GM12878 (cell line): ENCODE measurements at regions not wholly inside any gene's neighbourhood (a gene's known extent, or its start where the extent isn't known, plus 50 kb on each side); places are given as distances from the start of the nearest gene placed in this dataset.

ENCODE experiments used
- ATAC-seq: fragments of 200-7000 bp; cut with Tn5 transposase; 3 replicates; pipeline ENCODE4 v1.9.1; 2020; ENCODE audit warnings: mild to moderate bottlenecking, moderate library complexity
- BruUV-seq: library from RNA; stranded (reverse); fragments of 400-500 nt; replicated peaks from 2 replicates; lab custom pipeline; 2021; lab: Mats Ljungman, UMichigan
- CTCF ChIA-PET: fragments of 300-600 bp; sonication (Branson Sonifier 250); formaldehyde crosslinking; extraction: SDS; loops from one replicate; lab custom pipeline; 2021; ENCODE audit warnings: inconsistent platforms; lab: Yijun Ruan, JAX
- POLR2A ChIA-PET: fragments of 350-600 bp; formaldehyde crosslinking; extraction: SDS; loops from one replicate; lab custom pipeline; 2021; ENCODE audit warnings: inconsistent platforms; lab: Charles Lee
- RAD21 ChIA-PET: fragments of 300-600 bp; sonication (Branson Sonifier 250); formaldehyde crosslinking; loops from one replicate; lab custom pipeline; 2023; ENCODE audit warnings: antibody characterized with exemption; ENCODE audit not compliant: unreplicated experiment; lab: Charles Lee
- SMC1A ChIA-PET: fragments of 300-600 bp; sonication (Branson Sonifier 250); formaldehyde crosslinking; loops from one replicate; lab custom pipeline; 2023; ENCODE audit not compliant: unreplicated experiment, uncharacterized antibody; lab: Charles Lee
- DNase-seq: peaks from one replicate; pipeline ENCODE4 v3.0.0-alpha.2; 2011; ENCODE audit warnings: low read depth, low spot score
- FAIRE-seq: peaks from 3 replicates; lab custom pipeline; 2011; peaks lifted over from hg19 to GRCh38; lab: Jason Lieb, UNC
- H2AFZ ChIP-seq: 2 replicates; pipeline ENCODE4 v1.6.0; 2011; ENCODE audit warnings: low read depth, low read length, control low read depth; ENCODE audit not compliant: control insufficient read depth
- H3K27ac ChIP-seq: 2 replicates; pipeline ENCODE4 v1.5.1; 2011; ENCODE audit warnings: control low read depth; ENCODE audit not compliant: control insufficient read depth, insufficient read depth
- H3K27me3 ChIP-seq, 2 experiments: replicated peaks in 1 of 2; 2 replicates each; pipeline versions ENCODE4 v1.6.0 to v1.6.1; 2011; ENCODE audit warnings: low read length in 1 of 2; ENCODE audit not compliant: control insufficient read depth in 2 of 2, insufficient read depth in 2 of 2
- H3K36me3 ChIP-seq, 2 experiments: 2 replicates each; pipeline ENCODE4 v1.5.1; 2011; ENCODE audit warnings: low read length in 1 of 2; ENCODE audit not compliant: control insufficient read depth in 2 of 2, insufficient read depth in 2 of 2
- H3K4me1 ChIP-seq: 2 replicates; pipeline ENCODE4 v1.6.1; 2011; ENCODE audit warnings: mild to moderate bottlenecking, low read length, moderate library complexity, mixed read lengths; ENCODE audit not compliant: control insufficient read depth, insufficient read depth
- H3K4me2 ChIP-seq: 2 replicates; pipeline ENCODE4 v1.6.0; 2011; ENCODE audit warnings: control low read depth; ENCODE audit not compliant: control insufficient read depth, insufficient read depth
- H3K4me3 ChIP-seq: fragments of 200-600 bp; sonication (generic); 2 replicates; pipeline ENCODE4 v1.5.1; 2016
- H3K79me2 ChIP-seq: 2 replicates; pipeline ENCODE4 v1.6.0; 2011; ENCODE audit warnings: low read length; ENCODE audit not compliant: control insufficient read depth, insufficient read depth
- H3K9ac ChIP-seq: 2 replicates; pipeline ENCODE4 v1.8.0; 2011; ENCODE audit warnings: low read length, control low read depth, mixed read lengths; ENCODE audit not compliant: control insufficient read depth, insufficient read depth
- H3K9me3 ChIP-seq: replicated peaks from 3 replicates; pipeline ENCODE4 v1.5.1; 2011; ENCODE audit warnings: mild to moderate bottlenecking, low read length; ENCODE audit not compliant: control insufficient read depth, insufficient read depth
- H4K20me1 ChIP-seq: 2 replicates; pipeline ENCODE4 v1.6.0; 2011; ENCODE audit not compliant: control insufficient read depth, insufficient read depth
- BACH1 ChIP-seq: fragments of 450-650 bp; IDR thresholded peaks from 2 replicates; pipeline ENCODE4 v1.6.1; 2017; ENCODE audit warnings: mild to moderate bottlenecking, borderline replicate concordance
- BCL11A ChIP-seq: IDR thresholded peaks from 2 replicates; pipeline ENCODE4 v1.6.1; 2011; ENCODE audit warnings: low read depth, low read length
- EP300 ChIP-seq, 2 experiments: fragments of 150-350 bp in 1 of 2; IDR thresholded peaks; 2 replicates each; pipeline ENCODE4 v1.6.1; 2011 to 2012; ENCODE audit warnings: low read depth in 2 of 2, low read length in 2 of 2, borderline replicate concordance in 1 of 2, improper control_type of control experiment in 1 of 2, inconsistent platforms in 1 of 2; ENCODE audit not compliant: control insufficient read depth in 1 of 2
- FOXM1 ChIP-seq: IDR thresholded peaks from 2 replicates; pipeline ENCODE4 v1.6.1; 2012; ENCODE audit warnings: low read depth, mild to moderate bottlenecking, inconsistent platforms, low read length, moderate library complexity
- GABPA ChIP-seq: IDR thresholded peaks from 2 replicates; pipeline ENCODE4 v1.6.1; 2014; ENCODE audit warnings: antibody characterized with exemption, low read depth, mild to moderate bottlenecking, inconsistent platforms
- HCFC1 ChIP-seq: fragments of 150-350 bp; IDR thresholded peaks from 2 replicates; pipeline ENCODE4 v1.6.1; 2014; ENCODE audit warnings: low read length
- HDAC6 ChIP-seq: fragments of 200-600 bp; sonication (generic); IDR thresholded peaks from one replicate; pipeline ENCODE4 v1.8.0; 2017; ENCODE audit warnings: antibody characterized with exemption; ENCODE audit not compliant: unreplicated experiment
- JUNB ChIP-seq: IDR thresholded peaks from 2 replicates; pipeline ENCODE4 v1.6.1; 2016; ENCODE audit warnings: antibody characterized with exemption, mild to moderate bottlenecking
- KDM1A ChIP-seq: fragments of 200-600 bp; sonication (generic); IDR thresholded peaks from 2 replicates; pipeline ENCODE4 v1.6.1; 2016; ENCODE audit warnings: borderline replicate concordance
- NFYA ChIP-seq: IDR thresholded peaks from 2 replicates; pipeline ENCODE4 v1.6.1; 2011; ENCODE audit warnings: low read depth, mild to moderate bottlenecking, low read length, improper control_type of control experiment, borderline replicate concordance
- NR2C2 ChIP-seq: IDR thresholded peaks from 2 replicates; pipeline ENCODE4 v1.6.1; 2011; ENCODE audit warnings: borderline replicate concordance, low read depth; ENCODE audit not compliant: control insufficient read depth, insufficient read length
- NR2F1 ChIP-seq: fragments of 450-650 bp; conservative IDR thresholded peaks from 2 replicates; pipeline ENCODE4 v1.6.1; 2017; ENCODE audit warnings: mild to moderate bottlenecking
- POU2F2 ChIP-seq: IDR thresholded peaks from 3 replicates; pipeline ENCODE4 v1.6.1; 2011; ENCODE audit warnings: low read depth, mild to moderate bottlenecking, low read length, borderline replicate concordance
- SIX5 ChIP-seq: IDR thresholded peaks from 2 replicates; pipeline ENCODE4 v1.6.1; 2011; ENCODE audit warnings: mild to moderate bottlenecking, low read depth, low read length, moderate library complexity; ENCODE audit not compliant: severe bottlenecking
- SUPT20H ChIP-seq: IDR thresholded peaks from 2 replicates; pipeline ENCODE4 v1.6.1; 2011; ENCODE audit warnings: low read depth, mild to moderate bottlenecking, low read length, moderate library complexity, borderline replicate concordance; ENCODE audit not compliant: control insufficient read depth
- TAF1 ChIP-seq: IDR thresholded peaks from 2 replicates; pipeline ENCODE4 v1.6.1; 2011; ENCODE audit warnings: mild to moderate bottlenecking, low read depth, low read length, borderline replicate concordance
- TARDBP ChIP-seq: IDR thresholded peaks from 2 replicates; pipeline ENCODE4 v1.6.1; 2016; ENCODE audit warnings: borderline replicate concordance
- YBX1 ChIP-seq: fragments of 450-650 bp; IDR thresholded peaks from 2 replicates; pipeline ENCODE4 v1.6.1; 2016; ENCODE audit warnings: antibody characterized with exemption
- WGBS: methylation state at CpG from one replicate; pipeline ENCODE4 v1.1.6; 2016; ENCODE audit warnings: low lambda C conversion rate; ENCODE audit not compliant: insufficient replicate concordance, insufficient coverage; ENCODE audit errors: missing lambda C conversion rate; 5-methylcytosine and 5-hydroxymethylcytosine counted together
- in situ Hi-C: fragments of 300-500 bp; cut with MboI; formaldehyde crosslinking; loops from 9 replicates; pipeline ENCODE4 v1.14.3; 2018; ENCODE audit warnings: mixed read lengths
- intact Hi-C: fragments of 100-400 bp; cut with micrococcal nuclease; formaldehyde crosslinking; loops from one replicate; pipeline ENCODE4 v1.14.2; 2022; ENCODE audit not compliant: unreplicated experiment
- TF ChIP-seq, protein P1 (sequence below): IDR thresholded peaks from 2 replicates; pipeline ENCODE4 v1.6.1; 2012; ENCODE audit warnings: low read length, inconsistent platforms
- TF ChIP-seq, protein P2 (sequence below): IDR thresholded peaks from 2 replicates; pipeline ENCODE4 v1.6.1; 2012; ENCODE audit warnings: low read depth, low read length, improper control_type of control experiment

DNA sequence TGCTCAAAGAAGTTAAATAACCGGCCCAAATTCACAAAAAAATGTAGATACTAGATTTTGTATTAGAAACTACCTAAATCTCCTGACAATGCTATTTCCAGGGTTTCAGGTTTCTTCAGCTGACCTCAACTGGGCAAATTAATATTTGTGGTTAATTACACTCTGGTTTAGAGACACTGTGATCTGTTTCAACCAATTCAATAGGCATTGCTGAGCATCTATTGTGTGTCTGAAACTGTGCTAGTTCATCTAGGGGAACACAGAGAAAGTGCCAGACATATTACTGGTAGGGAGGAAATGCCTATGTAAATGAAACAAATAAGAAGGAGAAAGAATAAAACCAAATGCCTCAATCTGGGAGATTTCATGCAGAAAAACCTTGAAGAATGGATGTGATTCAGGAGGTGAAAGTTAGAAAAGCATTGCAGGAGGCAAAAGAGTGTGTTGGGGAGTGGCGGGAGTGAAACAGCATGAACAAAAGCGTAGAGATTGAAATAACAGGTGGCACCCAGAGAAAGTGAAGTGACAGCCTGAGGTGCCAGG is 51.3 kb upstream of the IVNS1ABP start:
- Histone ChIP-seq H3K36me3 (no peaks in the 10 kb centered on the region), H3K27ac (no peak overlapping the region), H3K27me3 (no peaks in the 10 kb centered on the region), H4K20me1 (no peaks in the 10 kb centered on the region), H2AFZ (no peak overlapping the region), H3K79me2 (no peaks in the 10 kb centered on the region), H3K4me2 (no peak overlapping the region), H3K9ac (no peak overlapping the region), H3K9me3 (no peaks in the 10 kb centered on the region; the same call in 1 of the 3 replicates), H3K4me3 (no peak overlapping the region), H3K4me1 (peaks cover 3% of the 10 kb centered on the region)
- no peak for DNase-seq
- intact Hi-C loops (loop anchor here (5.0 kb wide), 1 partner anchor 51 kb away; the partner anchor contains the start of gene IVNS1ABP), in situ Hi-C loops (no loop called here)
- ATAC-seq = peak; percentile 82
- no TSS peak for BruUV-seq
- 83% methylated on average over 3 of the region's 3 CpGs for WGBS
- ChIA-PET POLR2A (no interaction called here), CTCF (interaction anchor here (1.1 kb wide), 1 partner anchor 17 kb away, joined by 3 read pairs; no protein-coding TSS in a partner anchor), RAD21 (no interaction called here), SMC1A (interaction anchor here (0.8 to 1.4 kb wide), 2 partner anchors 50 to 187 kb away, joined by 3 to 6 read pairs; no protein-coding TSS in a partner anchor)
- peak; percentile 13 for FAIRE-seq
- TF ChIP-seq KDM1A = no peak
- TF ChIP-seq HCFC1 = no peak
- no peak for TF ChIP-seq HDAC6
- no peak for TF ChIP-seq JUNB
- TF ChIP-seq GABPA = no peak
- TF ChIP-seq POU2F2 = no peak
- no peak for TF ChIP-seq BACH1
- no peak for TF ChIP-seq NFYA
- no peak for TF ChIP-seq TARDBP
- no peak for TF ChIP-seq SUPT20H
- no peak for TF ChIP-seq FOXM1
- TF ChIP-seq NR2F1 = no peak
- TF ChIP-seq, protein P1, sequence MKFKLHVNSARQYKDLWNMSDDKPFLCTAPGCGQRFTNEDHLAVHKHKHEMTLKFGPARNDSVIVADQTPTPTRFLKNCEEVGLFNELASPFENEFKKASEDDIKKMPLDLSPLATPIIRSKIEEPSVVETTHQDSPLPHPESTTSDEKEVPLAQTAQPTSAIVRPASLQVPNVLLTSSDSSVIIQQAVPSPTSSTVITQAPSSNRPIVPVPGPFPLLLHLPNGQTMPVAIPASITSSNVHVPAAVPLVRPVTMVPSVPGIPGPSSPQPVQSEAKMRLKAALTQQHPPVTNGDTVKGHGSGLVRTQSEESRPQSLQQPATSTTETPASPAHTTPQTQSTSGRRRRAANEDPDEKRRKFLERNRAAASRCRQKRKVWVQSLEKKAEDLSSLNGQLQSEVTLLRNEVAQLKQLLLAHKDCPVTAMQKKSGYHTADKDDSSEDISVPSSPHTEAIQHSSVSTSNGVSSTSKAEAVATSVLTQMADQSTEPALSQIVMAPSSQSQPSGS = no peak
- TF ChIP-seq SIX5 = no peak
- peak in 1 of 2 experiments; percentile 42; a peak in 1 of 4 replicates for TF ChIP-seq EP300 (IDR thresholded peaks at IDR 0.05; ENCODE audit: borderline replicate concordance in 1 of 2, control insufficient read depth in 1 of 2, low read depth in 2 of 2, low read length in 2 of 2)
- TF ChIP-seq YBX1 = no peak
- TF ChIP-seq, protein P2, sequence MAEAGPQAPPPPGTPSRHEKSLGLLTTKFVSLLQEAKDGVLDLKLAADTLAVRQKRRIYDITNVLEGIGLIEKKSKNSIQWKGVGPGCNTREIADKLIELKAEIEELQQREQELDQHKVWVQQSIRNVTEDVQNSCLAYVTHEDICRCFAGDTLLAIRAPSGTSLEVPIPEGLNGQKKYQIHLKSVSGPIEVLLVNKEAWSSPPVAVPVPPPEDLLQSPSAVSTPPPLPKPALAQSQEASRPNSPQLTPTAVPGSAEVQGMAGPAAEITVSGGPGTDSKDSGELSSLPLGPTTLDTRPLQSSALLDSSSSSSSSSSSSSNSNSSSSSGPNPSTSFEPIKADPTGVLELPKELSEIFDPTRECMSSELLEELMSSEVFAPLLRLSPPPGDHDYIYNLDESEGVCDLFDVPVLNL = no peak
- TF ChIP-seq BCL11A = 0 out of 2 replicates have a peak, but pooled peaks have one; percentile 12
- TF ChIP-seq TAF1 = no peak
- TF ChIP-seq NR2C2 = no peak
